HG02943 (cell line): ENCODE measurements at regions not wholly inside any gene's neighbourhood (a gene's known extent, or its start where the extent isn't known, plus 50 kb on each side); places are given as distances from the start of the nearest gene placed in this dataset.

Source experiments
- ATAC-seq: cut with Tn5 transposase; IDR thresholded peaks from one replicate; pipeline ENCODE4 v1.9.1; 2021; ENCODE audit warnings: mild to moderate bottlenecking, low read depth, moderate library complexity; ENCODE audit not compliant: unreplicated experiment

DNA sequence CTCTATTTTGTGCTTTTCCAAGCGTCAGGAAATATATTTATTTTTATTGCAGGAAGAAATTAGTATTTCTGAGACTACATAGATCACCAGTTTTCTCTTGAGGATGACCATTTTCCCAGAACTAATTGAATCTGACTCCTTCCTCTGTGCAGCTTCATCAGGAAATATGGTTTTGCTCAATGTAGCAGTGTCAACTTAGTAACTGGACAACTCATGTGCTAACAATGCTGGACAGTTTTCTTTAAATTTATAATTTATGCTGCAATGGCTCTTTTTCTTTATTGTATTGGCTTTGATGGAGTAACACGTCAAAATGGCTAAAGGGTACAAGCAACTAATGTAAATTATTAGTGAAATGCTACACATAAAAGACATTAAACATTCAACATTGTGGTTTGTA lies 531.5 kb downstream of the ANKRD50 start:
- no peak for ATAC-seq

DNA sequence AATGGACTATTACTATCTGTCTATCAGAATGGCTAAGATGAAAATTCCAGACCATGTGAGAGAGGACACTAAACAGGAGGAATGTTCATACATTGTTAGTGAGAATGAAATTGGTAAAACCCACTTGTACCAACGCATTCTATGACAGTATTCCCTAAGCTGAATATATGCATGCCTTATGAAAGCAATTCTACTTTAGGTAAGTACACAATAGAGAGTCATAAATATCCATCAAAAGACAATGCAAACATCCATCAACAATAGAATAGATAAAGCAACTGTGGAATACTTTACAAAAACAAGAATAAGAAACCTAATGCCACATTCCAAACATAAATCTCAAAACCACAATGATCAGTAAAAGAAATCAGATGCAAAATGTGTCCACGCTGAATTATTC lies 529.3 kb downstream of the ANKRD50 start:
- ATAC-seq, result no peak

DNA sequence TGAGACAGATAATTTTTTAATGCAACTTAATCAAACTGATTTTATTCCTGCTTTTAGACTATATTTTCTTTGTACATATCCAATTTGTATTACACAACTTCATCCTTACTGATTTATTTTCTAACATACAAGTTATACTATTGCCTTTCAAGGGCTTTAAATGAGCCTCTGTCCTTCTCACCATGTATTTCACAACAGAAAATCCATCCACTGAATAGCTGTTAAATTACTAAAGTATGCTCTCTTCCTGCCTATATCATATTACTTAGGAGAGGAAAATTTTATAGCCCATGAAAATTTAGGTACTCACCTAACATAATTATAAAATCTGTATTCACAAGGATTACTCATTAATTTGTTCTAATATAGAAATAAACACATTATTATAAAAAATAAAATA lies 528.6 kb downstream of the ANKRD50 start:
- no peak for ATAC-seq

DNA sequence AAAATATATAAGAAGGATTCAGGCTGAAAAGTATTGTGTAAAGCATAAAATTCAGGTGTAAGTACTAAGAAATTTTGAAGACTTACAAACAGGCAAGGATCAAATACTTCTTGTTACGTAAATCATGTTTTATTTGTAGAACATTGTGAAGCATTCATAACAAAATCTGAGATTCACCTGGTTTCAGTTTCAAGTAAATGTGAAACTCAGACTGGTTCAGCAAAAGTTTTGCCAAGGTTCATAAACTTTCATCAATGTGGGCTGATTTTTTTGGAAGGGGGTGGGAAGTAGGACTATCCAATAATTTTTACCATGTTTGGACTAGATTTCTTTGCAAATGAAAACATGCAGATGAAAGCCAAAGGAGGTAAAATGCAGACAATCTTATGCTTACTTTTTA lies 527.7 kb downstream of the ANKRD50 start:
- ATAC-seq, result no peak

DNA sequence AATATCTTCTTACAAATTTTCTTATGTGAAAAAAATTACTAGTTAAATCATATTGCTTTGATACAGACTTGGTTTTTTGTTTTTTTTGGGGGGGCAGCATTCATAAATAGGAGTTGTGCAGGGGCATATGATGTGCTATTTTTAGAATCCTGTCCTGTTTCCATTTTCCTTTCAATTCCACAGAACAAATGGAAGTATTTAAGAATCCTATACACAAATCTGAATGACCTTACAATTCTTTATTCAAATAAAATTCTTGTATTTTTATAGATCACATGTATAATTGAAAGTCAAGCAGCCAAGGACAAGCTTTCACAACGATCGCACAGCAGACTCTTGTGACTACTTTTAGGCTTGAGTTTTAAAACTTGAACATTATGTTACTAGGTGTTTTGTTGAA lies 523.9 kb downstream of the ANKRD50 start:
- ATAC-seq, result no peak

DNA sequence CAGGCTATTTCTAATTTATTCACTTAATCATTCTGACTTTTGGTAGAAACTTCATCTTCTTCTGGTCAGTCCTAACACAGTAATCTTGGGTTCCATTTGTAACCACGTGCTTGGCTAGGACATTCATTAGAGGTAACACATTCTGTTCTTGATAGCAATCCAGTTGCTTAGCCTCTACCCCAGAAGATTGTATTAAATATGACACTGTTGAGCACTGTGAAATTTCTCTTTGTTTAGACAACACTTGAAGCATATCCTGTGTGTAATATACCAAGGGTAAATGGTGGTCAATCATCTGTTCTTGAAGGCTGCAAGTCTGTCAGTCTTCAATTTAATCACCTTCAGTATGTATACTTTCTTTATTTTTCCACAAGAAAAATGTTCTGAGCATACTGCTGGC lies 523.0 kb downstream of the ANKRD50 start:
- ATAC-seq, result no peak

DNA sequence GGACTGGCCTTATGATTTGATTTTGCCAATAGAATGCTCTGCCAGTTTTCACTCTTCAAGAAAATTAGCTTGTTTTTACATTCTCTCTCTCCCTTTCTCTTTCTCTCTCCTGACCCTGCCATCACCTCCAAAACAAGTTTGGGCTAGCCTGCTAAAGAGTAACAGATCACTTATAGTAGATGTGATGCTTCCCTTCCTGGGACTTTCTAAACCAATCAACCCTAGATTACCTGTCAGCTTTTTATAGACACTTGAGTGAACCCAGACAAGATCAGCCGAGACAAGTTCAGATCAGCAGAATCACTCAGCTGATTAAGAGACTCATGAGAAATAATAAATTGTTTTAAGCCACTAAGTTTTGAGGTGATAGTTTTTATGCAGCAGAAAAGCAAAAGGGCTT lies 521.2 kb downstream of the ANKRD50 start:
- no peak for ATAC-seq

DNA sequence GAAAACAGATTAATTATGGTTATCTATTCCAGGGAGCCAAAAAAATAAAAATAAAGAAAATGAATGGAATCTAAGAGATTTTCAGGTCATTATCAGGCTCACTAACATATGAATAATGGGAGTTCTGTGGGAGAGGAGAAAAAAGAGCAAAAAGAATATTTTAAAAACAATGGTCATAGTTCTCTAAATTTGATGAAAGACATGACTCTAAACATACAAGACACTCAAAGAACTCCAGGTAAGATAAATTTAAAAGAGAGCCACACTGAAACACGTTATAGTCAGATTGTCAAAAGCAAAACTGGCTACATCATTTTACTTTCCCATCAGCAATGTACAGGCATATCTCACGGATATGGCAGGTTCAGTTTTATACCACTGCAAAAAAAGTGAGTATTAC lies 520.0 kb downstream of the ANKRD50 start:
- no peak for ATAC-seq

DNA sequence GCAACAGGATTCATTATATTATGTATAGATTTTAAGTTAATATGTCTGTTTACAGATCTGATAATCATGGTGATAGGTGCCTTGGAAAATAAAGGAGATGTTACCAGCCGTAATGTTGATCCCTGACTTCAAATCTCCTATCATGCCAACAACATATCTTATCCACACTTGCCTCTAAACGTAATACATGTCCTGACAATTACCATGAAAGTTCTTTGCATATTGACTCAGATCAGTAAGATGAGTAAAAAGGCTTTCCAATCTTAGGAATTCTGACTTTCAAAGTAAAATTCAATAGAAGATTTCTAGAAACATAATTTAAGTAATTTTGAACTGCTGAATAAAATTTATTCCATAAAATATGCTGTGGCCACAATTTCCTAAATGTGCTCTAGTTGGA lies 513.3 kb downstream of the ANKRD50 start:
- no peak for ATAC-seq

DNA sequence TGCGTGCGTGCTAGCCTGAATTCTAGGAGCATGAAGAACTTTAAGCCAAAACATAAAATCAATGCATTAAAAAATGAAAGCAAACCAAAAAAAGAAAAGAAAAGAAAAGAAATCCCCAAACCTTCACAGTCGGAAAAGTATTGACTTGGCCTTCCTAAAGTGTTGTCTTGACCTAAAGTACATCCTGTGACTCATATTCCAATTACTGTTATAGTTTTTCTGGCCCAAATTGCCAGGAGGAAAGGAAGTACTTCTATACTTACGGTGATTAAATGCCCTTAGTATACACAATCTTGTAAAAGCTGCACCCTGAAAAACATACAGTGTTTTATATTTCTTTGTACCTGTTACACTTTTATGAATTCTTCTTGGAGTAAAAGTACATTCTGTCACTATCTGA lies 512.8 kb downstream of the ANKRD50 start:
- no peak for ATAC-seq

DNA sequence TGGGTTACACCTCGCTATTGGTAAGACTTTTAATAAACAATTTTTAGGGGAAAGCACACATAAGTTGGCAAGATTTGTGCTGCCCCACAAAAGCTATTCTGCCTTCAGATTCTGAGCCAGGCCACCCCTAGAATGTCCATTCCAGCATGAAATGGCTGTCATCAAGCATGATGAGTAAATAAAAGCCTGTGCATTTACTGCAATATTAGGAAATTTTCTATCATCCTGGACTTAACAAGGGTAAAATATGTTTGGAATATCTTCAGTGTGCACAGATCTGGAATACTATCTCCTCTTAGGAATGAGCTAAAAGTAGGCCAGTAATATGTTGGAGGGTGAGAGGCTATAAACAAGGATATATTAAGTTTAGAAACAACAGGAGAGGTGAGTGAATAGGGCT lies 510.9 kb downstream of the ANKRD50 start:
- no peak for ATAC-seq

DNA sequence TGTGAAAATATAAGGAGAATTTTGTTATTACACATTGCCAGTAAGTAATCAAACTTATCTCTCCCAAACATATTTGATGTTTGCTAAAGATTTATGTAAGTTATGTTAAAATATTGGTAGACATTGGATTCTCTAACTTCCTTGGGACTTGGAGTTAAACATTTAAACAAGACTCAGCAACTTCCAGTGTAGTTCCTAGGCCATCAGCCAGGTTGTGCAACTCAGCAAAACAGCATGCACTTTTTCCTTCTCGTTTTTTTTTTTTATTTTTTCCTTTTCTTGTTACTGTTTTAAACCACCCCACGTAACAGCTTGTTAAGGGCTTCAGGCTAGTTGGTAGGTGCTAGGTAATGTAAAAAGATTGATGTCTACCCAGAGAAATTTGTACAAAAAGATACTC lies 510.4 kb downstream of the ANKRD50 start:
- no peak for ATAC-seq

DNA sequence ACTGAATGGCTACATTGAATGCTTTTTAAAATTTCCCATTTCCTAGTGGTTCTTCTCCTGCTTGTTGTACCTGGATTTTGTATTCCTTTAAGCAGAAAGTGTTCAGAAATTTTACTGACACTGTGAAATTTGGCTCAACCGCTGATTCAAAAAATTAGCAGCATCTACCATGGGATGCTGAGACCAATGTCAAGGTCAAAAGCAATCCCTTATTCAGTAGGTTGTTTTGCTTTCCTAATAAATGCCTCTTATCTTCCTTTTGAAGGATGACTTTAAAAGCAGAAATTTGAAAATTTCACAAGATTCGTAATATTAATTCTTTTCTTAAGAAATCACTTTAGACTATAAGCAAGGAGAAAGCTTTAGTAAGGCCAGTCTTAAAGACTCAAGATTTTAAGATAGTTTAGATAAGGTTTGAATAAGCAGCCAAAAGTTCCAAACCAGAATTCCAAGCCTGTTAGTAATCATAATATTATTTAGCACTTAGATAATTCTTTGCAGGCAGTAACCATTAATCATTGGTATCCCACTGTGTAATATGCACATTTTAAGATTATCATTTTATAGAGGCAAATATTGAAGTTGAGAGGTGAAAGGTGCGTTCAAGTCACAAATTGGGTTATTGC lies 508.8 kb downstream of the ANKRD50 start:
- no peak for ATAC-seq

DNA sequence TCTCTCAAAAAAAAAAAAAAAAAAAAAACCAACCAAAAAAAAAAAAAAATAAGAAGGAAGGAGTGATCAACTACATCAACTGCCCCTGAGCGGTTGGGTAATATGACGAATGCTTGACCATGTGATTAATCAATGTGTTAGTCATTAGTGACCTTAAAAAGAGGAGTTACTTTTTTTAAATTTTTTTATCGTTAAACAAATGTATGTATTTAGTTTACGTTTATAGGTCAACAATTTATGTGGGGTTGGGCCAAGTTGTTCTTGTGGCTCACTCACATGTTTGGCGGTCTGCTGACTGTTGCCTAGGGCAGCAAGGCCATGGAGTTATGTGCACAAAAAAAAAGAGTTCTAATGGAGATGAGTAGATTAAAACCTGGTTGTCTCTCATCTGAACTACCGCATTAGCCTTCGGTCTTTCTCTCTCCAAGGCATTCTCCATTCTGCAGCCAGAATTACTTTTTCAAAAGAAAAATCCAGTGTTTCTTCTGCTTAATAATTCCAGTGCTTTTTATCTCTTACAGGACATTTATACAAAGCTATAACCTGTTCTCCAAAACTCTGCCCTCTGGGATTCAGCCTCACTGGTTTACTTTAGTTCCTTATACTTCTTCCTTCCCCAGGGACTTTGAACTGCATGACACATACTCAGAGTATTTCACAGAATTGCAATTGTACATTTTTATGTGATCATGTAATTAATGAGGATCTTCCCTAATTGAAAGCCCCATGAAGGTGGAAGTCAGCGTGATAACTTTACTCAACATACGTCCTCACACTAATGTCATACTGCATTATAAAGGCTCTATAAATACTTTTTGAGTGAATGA lies 505.5 kb downstream of the ANKRD50 start:
- no peak for ATAC-seq

DNA sequence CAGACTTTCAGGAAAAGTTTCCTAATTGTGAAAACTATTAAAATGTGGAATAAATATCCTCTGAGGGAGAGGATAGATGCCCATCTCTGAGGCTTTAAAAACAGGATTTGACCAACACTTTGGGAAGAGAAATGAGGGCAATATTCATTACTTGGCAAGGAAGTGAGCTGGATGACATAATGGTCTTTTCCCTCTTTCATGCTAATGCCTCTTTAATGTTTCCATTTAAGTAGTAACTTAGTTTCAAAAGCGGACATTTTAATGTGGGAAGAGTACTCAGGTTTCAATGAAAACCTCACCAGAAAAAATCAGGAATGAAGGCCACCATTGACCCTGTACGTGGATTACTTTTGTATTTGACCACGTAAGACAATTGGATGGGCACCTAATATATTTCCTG lies 503.3 kb downstream of the ANKRD50 start:
- ATAC-seq, result no peak

DNA sequence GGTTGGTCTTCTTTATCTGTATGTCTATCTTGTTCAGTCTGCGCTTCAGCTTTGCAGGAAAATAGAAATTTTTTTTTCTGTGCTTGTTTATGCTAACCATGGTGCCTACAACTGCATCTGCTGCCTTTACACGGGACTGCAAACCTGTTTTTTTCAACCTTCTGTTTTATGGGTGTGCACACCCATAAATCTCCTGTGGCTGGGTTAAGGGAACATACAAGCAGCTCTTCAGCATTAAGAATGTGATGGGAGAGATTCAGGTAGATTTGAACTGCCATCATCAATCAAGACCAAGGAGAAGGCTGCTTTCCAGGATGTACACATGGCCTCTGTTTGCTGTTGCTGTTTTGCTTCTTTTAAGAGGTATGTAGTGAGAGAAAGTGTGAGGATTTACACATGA lies 502.9 kb downstream of the ANKRD50 start:
- no peak for ATAC-seq

DNA sequence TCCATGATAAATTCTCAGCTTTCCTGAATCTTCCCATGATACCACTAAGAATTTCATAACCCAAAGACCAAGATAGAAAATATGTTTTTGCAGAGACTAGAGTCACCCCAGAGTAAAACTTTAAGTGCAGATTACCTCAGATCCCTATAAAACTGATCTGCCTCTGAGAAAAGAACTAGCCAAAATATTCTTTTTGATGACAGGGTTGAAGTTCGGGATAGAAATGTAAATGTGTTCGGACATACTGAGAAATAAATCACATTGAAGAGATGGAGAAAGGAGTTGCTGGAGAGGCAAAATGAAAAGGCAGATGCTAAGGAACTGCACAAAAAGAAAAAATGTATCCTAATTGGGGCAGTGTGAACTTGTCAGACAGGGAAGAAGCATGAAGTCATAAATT lies 501.8 kb downstream of the ANKRD50 start:
- ATAC-seq, result no peak

DNA sequence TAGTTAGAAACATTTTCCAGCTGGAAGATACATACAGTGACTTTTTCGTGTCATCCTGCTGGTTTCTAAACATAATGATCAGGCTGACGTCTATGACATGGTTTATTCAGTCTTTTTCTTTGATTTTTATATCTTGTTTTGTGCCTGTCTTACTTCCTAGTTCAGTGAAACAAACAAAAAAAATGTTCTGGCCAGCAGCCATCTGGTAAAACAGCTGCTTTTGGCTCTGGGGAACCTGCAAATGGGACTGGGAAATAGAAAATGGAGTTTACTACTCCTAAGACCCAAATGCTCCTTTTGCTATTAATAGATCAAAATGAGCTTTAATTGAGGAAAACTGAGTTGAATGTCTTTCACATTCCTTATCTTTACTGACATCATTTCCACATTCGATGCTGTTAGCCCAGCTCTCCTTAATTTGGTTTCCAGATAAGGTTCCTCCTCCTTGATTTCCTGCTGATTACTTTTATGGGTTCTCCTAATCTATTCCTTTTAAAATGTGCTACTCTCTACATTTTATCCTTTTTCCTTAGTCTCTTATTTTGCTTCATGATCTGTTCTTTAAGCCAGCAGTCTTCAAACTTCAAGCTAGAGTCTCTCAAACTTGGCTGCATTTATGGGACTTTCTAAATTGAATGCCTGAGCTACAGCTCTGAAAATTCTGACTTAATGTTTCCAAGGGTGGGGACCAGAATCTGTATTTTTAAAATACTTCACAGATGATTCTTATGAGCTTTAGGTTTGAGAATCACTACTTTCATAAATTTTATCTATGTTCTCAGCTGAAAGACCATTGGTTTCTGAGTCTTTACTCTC lies 499.5 kb downstream of the ANKRD50 start:
- ATAC-seq, result no peak

DNA sequence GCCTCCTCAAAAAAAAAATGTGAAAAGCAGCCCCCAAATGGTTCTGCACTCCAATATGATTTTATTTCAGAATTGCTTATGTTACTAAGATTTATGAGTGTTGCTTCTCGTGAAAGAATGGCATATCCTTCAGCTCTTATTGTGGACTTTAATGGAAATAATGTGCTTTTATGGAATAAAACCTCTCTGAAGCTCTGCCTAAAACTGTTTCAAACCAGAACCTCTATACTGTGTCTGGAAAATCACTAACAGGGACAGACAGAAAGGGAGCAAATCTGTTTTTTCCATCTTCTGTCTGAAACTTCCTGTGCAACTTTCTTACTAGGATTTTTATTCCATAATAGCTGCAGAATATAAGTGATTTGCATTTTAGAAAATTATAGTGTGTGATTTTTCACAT lies 493.1 kb downstream of the ANKRD50 start:
- ATAC-seq, result no peak

DNA sequence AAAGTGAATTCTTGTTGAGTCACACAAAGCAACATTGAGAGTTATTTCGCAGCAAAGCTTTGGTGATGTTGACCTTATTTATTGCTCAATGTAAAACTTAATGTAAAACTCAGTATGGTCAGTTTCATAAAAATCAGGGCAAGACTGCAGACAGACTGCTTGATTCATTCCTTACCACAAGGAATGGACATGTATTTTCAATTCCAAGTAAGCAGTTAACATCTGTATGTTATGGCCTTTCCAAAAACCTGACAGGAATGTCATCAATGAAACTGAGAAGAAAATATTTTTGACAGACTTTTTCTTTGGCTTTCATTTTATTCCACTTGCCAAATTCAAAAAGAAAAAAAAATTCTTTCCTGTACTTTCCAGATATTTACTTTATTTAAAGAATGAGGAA lies 488.3 kb downstream of the ANKRD50 start:
- no peak for ATAC-seq

DNA sequence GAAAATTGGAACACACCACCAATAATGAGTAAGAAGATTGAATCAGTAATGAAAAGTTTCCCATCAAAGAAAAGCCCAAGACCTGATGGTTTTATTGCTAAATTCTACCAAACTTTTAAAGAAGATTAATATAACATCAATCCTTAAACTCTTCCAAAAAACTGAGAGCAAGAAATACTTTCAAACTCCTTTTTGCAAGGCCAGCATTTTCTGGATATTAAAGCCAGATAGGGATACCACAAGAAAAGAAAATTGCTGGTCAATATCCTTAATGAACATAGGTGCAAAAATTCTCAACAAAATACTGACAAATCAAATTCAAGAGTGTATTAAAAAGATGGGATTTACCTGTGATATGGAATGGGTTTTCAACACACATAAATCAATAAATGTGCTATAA lies 484.6 kb downstream of the ANKRD50 start:
- no peak for ATAC-seq

DNA sequence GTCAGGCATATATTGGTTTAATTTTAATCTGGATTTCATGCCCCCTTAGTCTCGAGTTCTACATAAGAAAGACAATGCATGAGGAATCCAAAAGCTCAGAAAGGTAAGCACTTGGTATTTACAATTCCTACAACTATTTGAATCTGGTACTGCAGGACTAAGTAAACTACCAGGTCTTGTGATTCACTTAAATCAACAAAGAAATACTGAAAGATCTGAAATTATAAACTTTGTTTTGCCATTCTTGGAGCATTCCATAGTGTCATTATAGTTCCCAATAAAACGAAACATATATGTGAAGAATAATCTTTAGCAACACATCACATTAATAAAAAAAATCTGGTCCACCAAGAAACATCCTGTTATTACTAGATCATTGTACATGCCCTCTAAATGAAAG lies 482.3 kb downstream of the ANKRD50 start:
- no peak for ATAC-seq
